ENCODE measurements at regions not wholly inside any gene's neighbourhood (a gene's known extent, or its start where the extent isn't known, plus 50 kb on each side); places are given as distances from the start of the nearest gene placed in this dataset.
A peak's percentile ranks its signal among the peaks of the same experiment; 100 is the strongest.
"Not testable (repeated sequence)": the region's sequence is repeated elsewhere in the genome, so short reads cannot be mapped to it uniquely, and the experiment has no call there.

- DNase-seq (ENCODE audit: low read depth): no peak
- H3K4me3 ChIP-seq (ENCODE audit: low read depth, low read length): no peak overlapping the region
Measured at GRCh38 chr14:86288336-86288735, 758.4 kb downstream of the FLRT2 start.

GRCh38 chr14:86279405-86279804 is 749.5 kb downstream of the FLRT2 start:
- no peak for DNase-seq (ENCODE audit: low read depth)
- H3K4me3 ChIP-seq (ENCODE audit: low read depth, low read length): no peak overlapping the region

- no peak overlapping the region for H3K4me3 ChIP-seq (ENCODE audit: low read depth, low read length)
- no peak for DNase-seq (ENCODE audit: low read depth)
Measured at GRCh38 chr14:86257973-86258372, 728.0 kb downstream of the FLRT2 start.

GRCh38 chr14:86243158-86243557 is 713.2 kb downstream of the FLRT2 start:
- DNase-seq (ENCODE audit: low read depth): no peak
- no peak overlapping the region for H3K4me3 ChIP-seq (ENCODE audit: low read depth, low read length)

- no peak for DNase-seq (ENCODE audit: low read depth)
Measured at GRCh38 chr14:86237733-86238132, 707.8 kb downstream of the FLRT2 start.

GRCh38 chr14:86221755-86222154 is 691.8 kb downstream of the FLRT2 start:
- peak; percentile 4 for DNase-seq (ENCODE audit: low read depth)
- H3K4me3 ChIP-seq (ENCODE audit: low read depth, low read length): no peak overlapping the region

More at GRCh38 chr14:86237733-86238132, 707.8 kb downstream of the FLRT2 start:
- H3K4me3 ChIP-seq (ENCODE audit: low read depth, low read length): no peak overlapping the region

GRCh38 chr14:86221000-86221399 is 691.1 kb downstream of the FLRT2 start:
- H3K4me3 ChIP-seq (ENCODE audit: low read depth, low read length): no peak overlapping the region
- DNase-seq (ENCODE audit: low read depth): no peak

- DNase-seq (ENCODE audit: low read depth): no peak
- no peak overlapping the region for H3K4me3 ChIP-seq (ENCODE audit: low read depth, low read length)
Measured at GRCh38 chr14:86217523-86217922, 687.6 kb downstream of the FLRT2 start.

- H3K4me3 ChIP-seq (ENCODE audit: low read depth, low read length): no peak overlapping the region
- DNase-seq (ENCODE audit: low read depth): no peak
Measured at GRCh38 chr14:86203843-86204242, 673.9 kb downstream of the FLRT2 start.

GRCh38 chr14:86196471-86196870 is 666.5 kb downstream of the FLRT2 start:
- no peak for DNase-seq (ENCODE audit: low read depth)

GRCh38 chr14:86193756-86194155 is 663.8 kb downstream of the FLRT2 start:
- no peak overlapping the region for H3K4me3 ChIP-seq (ENCODE audit: low read depth, low read length)
- no peak for DNase-seq (ENCODE audit: low read depth)

More at GRCh38 chr14:86196471-86196870, 666.5 kb downstream of the FLRT2 start:
- H3K4me3 ChIP-seq (ENCODE audit: low read depth, low read length): no peak overlapping the region

GRCh38 chr14:86179980-86180379 is 650.0 kb downstream of the FLRT2 start:
- no peak for DNase-seq (ENCODE audit: low read depth)
- H3K4me3 ChIP-seq (ENCODE audit: low read depth, low read length): no peak overlapping the region

GRCh38 chr14:86168371-86168770 is 638.4 kb downstream of the FLRT2 start:
- DNase-seq (ENCODE audit: low read depth): no peak
- no peak overlapping the region for H3K4me3 ChIP-seq (ENCODE audit: low read depth, low read length)

GRCh38 chr14:86166541-86166940 is 636.6 kb downstream of the FLRT2 start:
- no peak overlapping the region for H3K4me3 ChIP-seq (ENCODE audit: low read depth, low read length)
- no peak for DNase-seq (ENCODE audit: low read depth)

- no peak overlapping the region for H3K4me3 ChIP-seq (ENCODE audit: low read depth, low read length)
- no peak for DNase-seq (ENCODE audit: low read depth)
Measured at GRCh38 chr14:86153480-86153879, 623.5 kb downstream of the FLRT2 start.

- no peak overlapping the region for H3K4me3 ChIP-seq (ENCODE audit: low read depth, low read length)
- no peak for DNase-seq (ENCODE audit: low read depth)
Measured at GRCh38 chr14:86143248-86143647, 613.3 kb downstream of the FLRT2 start.

GRCh38 chr14:86141966-86142365 is 612.0 kb downstream of the FLRT2 start:
- H3K4me3 ChIP-seq (ENCODE audit: low read depth, low read length): no peak overlapping the region
- DNase-seq (ENCODE audit: low read depth): no peak

GRCh38 chr14:86129426-86129825 is 599.5 kb downstream of the FLRT2 start:
- no peak overlapping the region for H3K4me3 ChIP-seq (ENCODE audit: low read depth, low read length)
- DNase-seq (ENCODE audit: low read depth): no peak

- DNase-seq (ENCODE audit: low read depth): no peak
- H3K4me3 ChIP-seq (ENCODE audit: low read depth, low read length): no peak overlapping the region
Measured at GRCh38 chr14:86124328-86124727, 594.4 kb downstream of the FLRT2 start.

GRCh38 chr14:86115972-86116371 is 586.0 kb downstream of the FLRT2 start:
- H3K4me3 ChIP-seq (ENCODE audit: low read depth, low read length): no peak overlapping the region
- no peak for DNase-seq (ENCODE audit: low read depth)

GRCh38 chr14:86110871-86111270 is 580.9 kb downstream of the FLRT2 start:
- H3K4me3 ChIP-seq (ENCODE audit: low read depth, low read length); DNase-seq (ENCODE audit: low read depth): not testable (repeated sequence)

- no peak overlapping the region for H3K4me3 ChIP-seq (ENCODE audit: low read depth, low read length)
- DNase-seq (ENCODE audit: low read depth): no peak
Measured at GRCh38 chr14:86104691-86105265, 574.8 kb downstream of the FLRT2 start.

All from skeletal muscle cell (primary cell).